ENCODE measurements at regions not wholly inside any gene's neighbourhood (a gene's known extent, or its start where the extent isn't known, plus 50 kb on each side); places are given as distances from the start of the nearest gene placed in this dataset.

DNA sequence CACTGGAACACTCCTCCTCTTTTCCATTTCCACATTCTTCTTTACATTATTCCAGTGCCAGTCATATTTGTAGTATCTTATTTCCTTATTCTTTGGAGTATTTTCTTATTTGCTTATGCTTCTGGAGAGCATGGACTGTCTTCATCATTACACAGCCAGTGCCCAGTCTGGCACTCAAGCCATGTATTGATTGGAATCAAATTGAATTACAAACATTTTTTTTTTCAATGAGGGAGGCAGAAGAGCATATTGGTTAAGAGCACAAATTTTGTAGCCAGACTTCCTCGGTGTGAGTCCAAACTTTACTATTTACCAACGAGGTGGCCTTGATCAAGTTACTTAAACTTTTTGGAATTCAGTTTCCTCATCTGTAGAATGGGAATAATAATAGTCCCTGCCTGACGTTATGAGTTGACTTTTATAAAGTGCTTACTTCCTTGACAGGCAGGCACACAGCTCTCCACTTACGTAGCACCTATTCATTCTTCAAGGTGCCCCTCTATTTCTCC, 186.6 kb upstream of the BCL6 start (continued):
- TF ChIP-seq, protein P1, sequence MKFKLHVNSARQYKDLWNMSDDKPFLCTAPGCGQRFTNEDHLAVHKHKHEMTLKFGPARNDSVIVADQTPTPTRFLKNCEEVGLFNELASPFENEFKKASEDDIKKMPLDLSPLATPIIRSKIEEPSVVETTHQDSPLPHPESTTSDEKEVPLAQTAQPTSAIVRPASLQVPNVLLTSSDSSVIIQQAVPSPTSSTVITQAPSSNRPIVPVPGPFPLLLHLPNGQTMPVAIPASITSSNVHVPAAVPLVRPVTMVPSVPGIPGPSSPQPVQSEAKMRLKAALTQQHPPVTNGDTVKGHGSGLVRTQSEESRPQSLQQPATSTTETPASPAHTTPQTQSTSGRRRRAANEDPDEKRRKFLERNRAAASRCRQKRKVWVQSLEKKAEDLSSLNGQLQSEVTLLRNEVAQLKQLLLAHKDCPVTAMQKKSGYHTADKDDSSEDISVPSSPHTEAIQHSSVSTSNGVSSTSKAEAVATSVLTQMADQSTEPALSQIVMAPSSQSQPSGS (CRISPR knock-in tag; IDR thresholded peaks at IDR 0.05; ENCODE audit: borderline replicate concordance, low read depth): no peak
- TF ChIP-seq NFATC4 (CRISPR knock-in tag; IDR thresholded peaks at IDR 0.05): no peak
- TF ChIP-seq, protein P2, sequence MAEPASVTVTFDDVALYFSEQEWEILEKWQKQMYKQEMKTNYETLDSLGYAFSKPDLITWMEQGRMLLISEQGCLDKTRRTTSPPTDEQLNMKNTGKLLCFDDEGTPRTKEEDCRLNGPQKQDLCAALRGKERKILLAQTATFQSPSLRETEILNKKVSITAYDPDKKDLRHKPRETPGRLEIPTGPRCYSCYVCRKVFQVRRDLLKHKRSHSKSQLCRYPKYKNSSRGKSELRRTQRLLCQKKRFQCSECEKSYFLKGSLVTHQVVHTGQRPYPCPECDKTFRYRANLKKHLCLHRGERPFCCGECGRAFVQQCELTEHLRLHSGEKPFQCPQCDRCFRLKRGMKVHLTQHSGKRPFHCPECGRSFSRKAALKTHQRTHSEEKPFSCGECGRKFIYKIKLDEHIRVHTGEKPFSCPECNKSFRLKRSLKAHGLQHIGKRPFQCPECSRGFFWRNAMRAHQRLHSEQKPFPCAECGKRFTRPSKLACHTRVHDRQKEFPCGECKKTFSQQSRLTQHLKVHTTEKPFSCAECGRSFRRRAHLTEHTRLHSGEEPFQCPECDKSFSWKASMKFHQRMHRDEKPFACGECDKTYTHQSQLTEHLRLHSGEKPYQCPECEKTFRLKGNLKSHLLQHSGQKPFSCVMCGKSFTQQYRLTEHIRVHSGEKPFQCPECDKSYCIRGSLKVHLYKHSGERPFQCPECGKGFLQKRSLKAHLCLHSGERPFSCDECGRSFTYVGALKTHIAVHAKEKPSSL (CRISPR knock-in tag; conservative IDR thresholded peaks at IDR 0.05): no peak
- no peak for TF ChIP-seq NFE2L1 (CRISPR knock-in tag; IDR thresholded peaks at IDR 0.05)
- no peak for TF ChIP-seq SOX15 (CRISPR knock-in tag; IDR thresholded peaks at IDR 0.05)
- TF ChIP-seq NR3C1 (CRISPR knock-in tag; conservative IDR thresholded peaks at IDR 0.05; ENCODE audit: low read depth): no peak
- no peak for TF ChIP-seq TEAD1 (CRISPR knock-in tag; IDR thresholded peaks at IDR 0.05)

DNA sequence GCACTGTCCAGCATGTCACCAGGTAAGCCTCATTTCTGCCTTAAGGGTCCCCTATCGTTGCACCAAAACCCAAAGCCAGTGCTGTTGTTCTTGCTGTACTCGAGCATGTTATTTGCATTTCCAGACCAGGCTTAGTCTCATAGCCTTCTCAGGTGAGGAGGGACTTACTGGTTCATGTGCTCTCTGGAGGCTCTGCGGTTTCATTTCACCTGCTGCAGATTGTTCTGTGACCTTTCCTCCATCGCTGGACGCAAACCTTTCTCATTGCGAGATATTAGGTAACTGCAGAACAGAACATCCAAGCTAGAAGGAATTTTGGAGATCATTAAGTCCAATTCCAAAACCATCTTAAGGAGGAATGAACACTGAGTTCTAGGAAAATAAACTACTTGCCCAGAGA, 187.3 kb upstream of the BCL6 start:
- H3K9me3 Mint-ChIP-seq: no peaks in the 10 kb centered on the region
- DNase-seq (ENCODE audit: low spot score): no peak
- peaks cover 3% of the 10 kb centered on the region; the same call in 1 of the 2 replicates for H3K4me1 Mint-ChIP-seq
- H3K36me3 Mint-ChIP-seq: no peaks in the 10 kb centered on the region
- TF ChIP-seq JAZF1 (CRISPR knock-in tag; IDR thresholded peaks at IDR 0.05): no peak
- no peak for TF ChIP-seq ZNF671 (CRISPR knock-in tag; IDR thresholded peaks at IDR 0.05)
- TF ChIP-seq, protein P3, sequence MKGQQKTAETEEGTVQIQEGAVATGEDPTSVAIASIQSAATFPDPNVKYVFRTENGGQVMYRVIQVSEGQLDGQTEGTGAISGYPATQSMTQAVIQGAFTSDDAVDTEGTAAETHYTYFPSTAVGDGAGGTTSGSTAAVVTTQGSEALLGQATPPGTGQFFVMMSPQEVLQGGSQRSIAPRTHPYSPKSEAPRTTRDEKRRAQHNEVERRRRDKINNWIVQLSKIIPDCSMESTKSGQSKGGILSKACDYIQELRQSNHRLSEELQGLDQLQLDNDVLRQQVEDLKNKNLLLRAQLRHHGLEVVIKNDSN (CRISPR knock-in tag; IDR thresholded peaks at IDR 0.05): no peak
- no peak for TF ChIP-seq ZNF263 (CRISPR knock-in tag; IDR thresholded peaks at IDR 0.05; ENCODE audit: low read depth)
- no peak for TF ChIP-seq SOX15 (CRISPR knock-in tag; IDR thresholded peaks at IDR 0.05)
- TF ChIP-seq OVOL2 (CRISPR knock-in tag; IDR thresholded peaks at IDR 0.05; ENCODE audit: borderline replicate concordance): no peak
- no peak for TF ChIP-seq NR2C2 (CRISPR knock-in tag; IDR thresholded peaks at IDR 0.05)
- TF ChIP-seq, protein P4, sequence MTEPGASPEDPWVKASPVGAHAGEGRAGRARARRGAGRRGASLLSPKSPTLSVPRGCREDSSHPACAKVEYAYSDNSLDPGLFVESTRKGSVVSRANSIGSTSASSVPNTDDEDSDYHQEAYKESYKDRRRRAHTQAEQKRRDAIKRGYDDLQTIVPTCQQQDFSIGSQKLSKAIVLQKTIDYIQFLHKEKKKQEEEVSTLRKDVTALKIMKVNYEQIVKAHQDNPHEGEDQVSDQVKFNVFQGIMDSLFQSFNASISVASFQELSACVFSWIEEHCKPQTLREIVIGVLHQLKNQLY (CRISPR knock-in tag; IDR thresholded peaks at IDR 0.05): no peak
- no peak overlapping the region for H3K4me3 Mint-ChIP-seq
- POLR2A ChIA-PET: no interaction called here
- no peak for ATAC-seq
- H3K27me3 Mint-ChIP-seq (ENCODE audit: low read depth): no peaks in the 10 kb centered on the region; the same call in none of the 2 replicates
- H3K27ac Mint-ChIP-seq: no peak overlapping the region
- CTCF ChIA-PET: interaction anchor here (3.3 kb wide), 1 partner anchor 192 kb away, joined by 10 read pairs; no protein-coding TSS in a partner anchor

DNA sequence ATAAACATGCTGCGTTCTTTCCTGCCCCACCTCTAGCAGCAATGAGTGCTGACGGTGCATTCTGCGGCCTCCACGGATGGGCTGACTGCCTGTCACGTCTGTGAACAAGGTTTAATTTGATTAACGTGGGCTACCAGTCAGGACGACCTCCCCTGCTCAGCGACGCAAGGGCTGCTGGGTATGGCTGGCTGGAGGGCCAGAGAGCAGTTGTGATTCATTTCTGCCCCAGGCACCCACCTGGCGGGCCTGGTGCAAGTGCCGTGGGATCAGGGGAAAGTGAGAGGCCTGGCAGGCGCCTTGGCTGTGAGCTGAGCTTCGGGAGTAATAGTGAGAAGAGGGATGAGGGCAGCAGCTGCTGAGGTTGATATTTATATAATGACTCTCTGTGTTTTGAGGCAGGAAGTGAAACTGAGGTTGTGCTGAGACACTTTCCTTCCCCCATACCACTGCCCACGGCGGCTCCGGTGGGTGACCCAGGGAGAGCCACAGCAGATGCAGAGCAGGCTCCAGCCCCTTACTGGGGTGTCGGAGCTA, 190.4 kb upstream of the BCL6 start:
- ATAC-seq (no peak), DNase-seq (ENCODE audit: low spot score) (no peak)
- Mint-ChIP-seq H3K36me3 (no peaks in the 10 kb centered on the region), H3K4me1 (peaks cover 3% of the 10 kb centered on the region; the same call in 1 of the 2 replicates), H3K4me3 (no peak overlapping the region), H3K27ac (no peak overlapping the region), H3K9me3 (no peaks in the 10 kb centered on the region), H3K27me3 (ENCODE audit: low read depth) (no peaks in the 10 kb centered on the region; the same call in none of the 2 replicates)
- ChIA-PET POLR2A (no interaction called here), CTCF (interaction anchor here (3.3 kb wide), 1 partner anchor 195 kb away, joined by 10 read pairs; no protein-coding TSS in a partner anchor)
- TF ChIP-seq, protein P5, sequence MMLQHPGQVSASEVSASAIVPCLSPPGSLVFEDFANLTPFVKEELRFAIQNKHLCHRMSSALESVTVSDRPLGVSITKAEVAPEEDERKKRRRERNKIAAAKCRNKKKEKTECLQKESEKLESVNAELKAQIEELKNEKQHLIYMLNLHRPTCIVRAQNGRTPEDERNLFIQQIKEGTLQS (CRISPR knock-in tag; conservative IDR thresholded peaks at IDR 0.05): no peak
- TF ChIP-seq, protein P6, sequence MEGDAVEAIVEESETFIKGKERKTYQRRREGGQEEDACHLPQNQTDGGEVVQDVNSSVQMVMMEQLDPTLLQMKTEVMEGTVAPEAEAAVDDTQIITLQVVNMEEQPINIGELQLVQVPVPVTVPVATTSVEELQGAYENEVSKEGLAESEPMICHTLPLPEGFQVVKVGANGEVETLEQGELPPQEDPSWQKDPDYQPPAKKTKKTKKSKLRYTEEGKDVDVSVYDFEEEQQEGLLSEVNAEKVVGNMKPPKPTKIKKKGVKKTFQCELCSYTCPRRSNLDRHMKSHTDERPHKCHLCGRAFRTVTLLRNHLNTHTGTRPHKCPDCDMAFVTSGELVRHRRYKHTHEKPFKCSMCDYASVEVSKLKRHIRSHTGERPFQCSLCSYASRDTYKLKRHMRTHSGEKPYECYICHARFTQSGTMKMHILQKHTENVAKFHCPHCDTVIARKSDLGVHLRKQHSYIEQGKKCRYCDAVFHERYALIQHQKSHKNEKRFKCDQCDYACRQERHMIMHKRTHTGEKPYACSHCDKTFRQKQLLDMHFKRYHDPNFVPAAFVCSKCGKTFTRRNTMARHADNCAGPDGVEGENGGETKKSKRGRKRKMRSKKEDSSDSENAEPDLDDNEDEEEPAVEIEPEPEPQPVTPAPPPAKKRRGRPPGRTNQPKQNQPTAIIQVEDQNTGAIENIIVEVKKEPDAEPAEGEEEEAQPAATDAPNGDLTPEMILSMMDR (IDR thresholded peaks at IDR 0.05): no peak
- TF ChIP-seq, protein P7, sequence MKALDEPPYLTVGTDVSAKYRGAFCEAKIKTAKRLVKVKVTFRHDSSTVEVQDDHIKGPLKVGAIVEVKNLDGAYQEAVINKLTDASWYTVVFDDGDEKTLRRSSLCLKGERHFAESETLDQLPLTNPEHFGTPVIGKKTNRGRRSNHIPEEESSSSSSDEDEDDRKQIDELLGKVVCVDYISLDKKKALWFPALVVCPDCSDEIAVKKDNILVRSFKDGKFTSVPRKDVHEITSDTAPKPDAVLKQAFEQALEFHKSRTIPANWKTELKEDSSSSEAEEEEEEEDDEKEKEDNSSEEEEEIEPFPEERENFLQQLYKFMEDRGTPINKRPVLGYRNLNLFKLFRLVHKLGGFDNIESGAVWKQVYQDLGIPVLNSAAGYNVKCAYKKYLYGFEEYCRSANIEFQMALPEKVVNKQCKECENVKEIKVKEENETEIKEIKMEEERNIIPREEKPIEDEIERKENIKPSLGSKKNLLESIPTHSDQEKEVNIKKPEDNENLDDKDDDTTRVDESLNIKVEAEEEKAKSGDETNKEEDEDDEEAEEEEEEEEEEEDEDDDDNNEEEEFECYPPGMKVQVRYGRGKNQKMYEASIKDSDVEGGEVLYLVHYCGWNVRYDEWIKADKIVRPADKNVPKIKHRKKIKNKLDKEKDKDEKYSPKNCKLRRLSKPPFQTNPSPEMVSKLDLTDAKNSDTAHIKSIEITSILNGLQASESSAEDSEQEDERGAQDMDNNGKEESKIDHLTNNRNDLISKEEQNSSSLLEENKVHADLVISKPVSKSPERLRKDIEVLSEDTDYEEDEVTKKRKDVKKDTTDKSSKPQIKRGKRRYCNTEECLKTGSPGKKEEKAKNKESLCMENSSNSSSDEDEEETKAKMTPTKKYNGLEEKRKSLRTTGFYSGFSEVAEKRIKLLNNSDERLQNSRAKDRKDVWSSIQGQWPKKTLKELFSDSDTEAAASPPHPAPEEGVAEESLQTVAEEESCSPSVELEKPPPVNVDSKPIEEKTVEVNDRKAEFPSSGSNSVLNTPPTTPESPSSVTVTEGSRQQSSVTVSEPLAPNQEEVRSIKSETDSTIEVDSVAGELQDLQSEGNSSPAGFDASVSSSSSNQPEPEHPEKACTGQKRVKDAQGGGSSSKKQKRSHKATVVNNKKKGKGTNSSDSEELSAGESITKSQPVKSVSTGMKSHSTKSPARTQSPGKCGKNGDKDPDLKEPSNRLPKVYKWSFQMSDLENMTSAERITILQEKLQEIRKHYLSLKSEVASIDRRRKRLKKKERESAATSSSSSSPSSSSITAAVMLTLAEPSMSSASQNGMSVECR (CRISPR knock-in tag; IDR thresholded peaks at IDR 0.05; ENCODE audit: borderline replicate concordance): no peak
- TF ChIP-seq TCF7 (CRISPR knock-in tag; IDR thresholded peaks at IDR 0.05; ENCODE audit: low read depth): no peak
- TF ChIP-seq ZNF121 (CRISPR knock-in tag; IDR thresholded peaks at IDR 0.05): no peak
- TF ChIP-seq NR1H2 (CRISPR knock-in tag; IDR thresholded peaks at IDR 0.05): no peak
- TF ChIP-seq TEAD1 (CRISPR knock-in tag; IDR thresholded peaks at IDR 0.05): no peak
- TF ChIP-seq, protein P8, sequence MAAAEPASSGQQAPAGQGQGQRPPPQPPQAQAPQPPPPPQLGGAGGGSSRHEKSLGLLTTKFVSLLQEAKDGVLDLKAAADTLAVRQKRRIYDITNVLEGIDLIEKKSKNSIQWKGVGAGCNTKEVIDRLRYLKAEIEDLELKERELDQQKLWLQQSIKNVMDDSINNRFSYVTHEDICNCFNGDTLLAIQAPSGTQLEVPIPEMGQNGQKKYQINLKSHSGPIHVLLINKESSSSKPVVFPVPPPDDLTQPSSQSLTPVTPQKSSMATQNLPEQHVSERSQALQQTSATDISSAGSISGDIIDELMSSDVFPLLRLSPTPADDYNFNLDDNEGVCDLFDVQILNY (CRISPR knock-in tag; IDR thresholded peaks at IDR 0.05): no peak

All from WTC11 (cell line).